ENCODE measurements at regions not wholly inside any gene's neighbourhood (a gene's known extent, or its start where the extent isn't known, plus 50 kb on each side); places are given as distances from the start of the nearest gene placed in this dataset.

- no peak for TF ChIP-seq CREB5 (CRISPR knock-in tag; IDR thresholded peaks at IDR 0.05; ENCODE audit: low read depth)
- TF ChIP-seq SNAI2 (CRISPR knock-in tag; IDR thresholded peaks at IDR 0.05): no peak
- TF ChIP-seq ZFP30 (CRISPR knock-in tag; IDR thresholded peaks at IDR 0.05): no peak
- TF ChIP-seq CSDC2 (CRISPR knock-in tag; IDR thresholded peaks at IDR 0.05): no peak
- no peak for TF ChIP-seq BACH2 (CRISPR knock-in tag; IDR thresholded peaks at IDR 0.05; ENCODE audit: borderline replicate concordance)
- no peak for TF ChIP-seq ZNF70 (CRISPR knock-in tag; IDR thresholded peaks at IDR 0.05)
- TF ChIP-seq ISL1 (CRISPR knock-in tag; IDR thresholded peaks at IDR 0.05): no peak
- TF ChIP-seq ZNF8 (CRISPR knock-in tag; IDR thresholded peaks at IDR 0.05): no peak
- TF ChIP-seq ARNTL (CRISPR knock-in tag; IDR thresholded peaks at IDR 0.05; ENCODE audit: borderline replicate concordance, low read depth): no peak
These were observed 326.4 kb downstream of the DCHS2 start for GRCh38 chr4:154164931-154165839.

All from SK-N-SH treated with all-trans-retinoic acid at 6 μM for 48 hours (cell line).